Lower lobe of right lung (tissue), 2 donors: ENCODE measurements at regions not wholly inside any gene's neighbourhood (a gene's known extent, or its start where the extent isn't known, plus 50 kb on each side); places are given as distances from the start of the nearest gene placed in this dataset.

Experiments
- ATAC-seq, 2 donors: fragments of 200-7000 bp; cut with Tn5 transposase; one replicate each; pipeline ENCODE4 v1.9.1; 2020 to 2022; ENCODE audit warnings: mild to moderate bottlenecking in 2 of 2, moderate library complexity in 2 of 2
- DNase-seq: peaks from one replicate; pipeline ENCODE4 v3.0.0-alpha.2; 2020
- H3K27ac ChIP-seq: fragments of 200-600 bp; one replicate; pipeline ENCODE4 v1.8.0; 2022
- H3K27me3 ChIP-seq: fragments of 200-600 bp; one replicate; pipeline ENCODE4 v1.8.0; 2022; ENCODE audit warnings: low read depth
- H3K36me3 ChIP-seq: fragments of 200-600 bp; one replicate; pipeline ENCODE4 v1.8.0; 2022; ENCODE audit warnings: mild to moderate bottlenecking
- H3K4me1 ChIP-seq: fragments of 200-600 bp; one replicate; pipeline ENCODE4 v1.8.0; 2022
- H3K4me3 ChIP-seq: fragments of 200-600 bp; one replicate; pipeline ENCODE4 v1.8.0; 2022; ENCODE audit warnings: mild to moderate bottlenecking
- H3K9me3 ChIP-seq: fragments of 200-600 bp; one replicate; pipeline ENCODE4 v1.8.0; 2022
- CTCF ChIP-seq: fragments of 200-600 bp; IDR thresholded peaks from one replicate; pipeline ENCODE4 v1.8.0; 2022; ENCODE audit warnings: antibody characterized with exemption, mild to moderate bottlenecking
- intact Hi-C: fragments of 100-400 bp; cut with DNase I; formaldehyde crosslinking; loops from one replicate; pipeline ENCODE4 v1.11.0; 2022
- donor health status: DM: no; HTN: yes; CAD: no; lungs with severe emphysema.

GRCh38 chr7:81516898-81517297 is 252.9 kb downstream of the HGF start:
- no peaks in the 10 kb centered on the region for H3K4me1 ChIP-seq
- no peaks in the 10 kb centered on the region for H3K27me3 ChIP-seq
- intact Hi-C loops, result no loop called here
- H3K36me3 ChIP-seq, result no peaks in the 10 kb centered on the region
- no peak overlapping the region for H3K4me3 ChIP-seq
- no peak for TF ChIP-seq CTCF
- DNase-seq (no peak), ATAC-seq (no peak)
- no peak overlapping the region for H3K27ac ChIP-seq
- H3K9me3 ChIP-seq, result no peaks in the 10 kb centered on the region

GRCh38 chr7:81515009-81515408 is 254.8 kb downstream of the HGF start:
- no peak for TF ChIP-seq CTCF
- Histone ChIP-seq H3K27me3 (no peaks in the 10 kb centered on the region), H3K36me3 (no peaks in the 10 kb centered on the region), H3K4me3 (no peak overlapping the region), H3K27ac (no peak overlapping the region), H3K4me1 (no peaks in the 10 kb centered on the region), H3K9me3 (no peaks in the 10 kb centered on the region)
- no peak for ATAC-seq
- DNase-seq, result no peak
- intact Hi-C loops, result no loop called here

- intact Hi-C loops, result no loop called here
- Histone ChIP-seq H3K36me3 (no peaks in the 10 kb centered on the region), H3K9me3 (no peaks in the 10 kb centered on the region), H3K4me3 (no peak overlapping the region), H3K27me3 (no peaks in the 10 kb centered on the region), H3K27ac (no peak overlapping the region), H3K4me1 (no peaks in the 10 kb centered on the region)
- ATAC-seq, result no peak
- DNase-seq, result no peak
- TF ChIP-seq CTCF, result no peak
These were observed 255.3 kb downstream of the HGF start for GRCh38 chr7:81514546-81514945.

GRCh38 chr7:81510122-81510521 is 259.7 kb downstream of the HGF start:
- intact Hi-C loops, result no loop called here
- Histone ChIP-seq H3K36me3 (no peaks in the 10 kb centered on the region), H3K9me3 (no peaks in the 10 kb centered on the region), H3K27ac (no peak overlapping the region), H3K27me3 (no peaks in the 10 kb centered on the region), H3K4me3 (no peak overlapping the region), H3K4me1 (no peaks in the 10 kb centered on the region)
- ATAC-seq (no peak), DNase-seq (no peak)
- TF ChIP-seq CTCF, result no peak

- ATAC-seq (no peak), DNase-seq (no peak)
- Histone ChIP-seq H3K27me3 (no peaks in the 10 kb centered on the region), H3K9me3 (no peaks in the 10 kb centered on the region), H3K4me3 (no peak overlapping the region), H3K27ac (no peak overlapping the region), H3K4me1 (no peaks in the 10 kb centered on the region), H3K36me3 (no peaks in the 10 kb centered on the region)
- no peak for TF ChIP-seq CTCF
- intact Hi-C loops, result no loop called here
These were observed 262.6 kb downstream of the HGF start for GRCh38 chr7:81507221-81507620.

GRCh38 chr7:81506609-81507008 is 263.2 kb downstream of the HGF start:
- TF ChIP-seq CTCF, result no peak
- no peak overlapping the region for H3K4me3 ChIP-seq
- no peak overlapping the region for H3K27ac ChIP-seq
- H3K27me3 ChIP-seq, result no peaks in the 10 kb centered on the region
- H3K36me3 ChIP-seq, result no peaks in the 10 kb centered on the region
- intact Hi-C loops, result no loop called here
- ATAC-seq, result no peak
- H3K4me1 ChIP-seq, result no peaks in the 10 kb centered on the region
- no peaks in the 10 kb centered on the region for H3K9me3 ChIP-seq
- DNase-seq, result no peak
